ENCODE measurements at regions not wholly inside any gene's neighbourhood (a gene's known extent, or its start where the extent isn't known, plus 50 kb on each side); places are given as distances from the start of the nearest gene placed in this dataset.

DNA sequence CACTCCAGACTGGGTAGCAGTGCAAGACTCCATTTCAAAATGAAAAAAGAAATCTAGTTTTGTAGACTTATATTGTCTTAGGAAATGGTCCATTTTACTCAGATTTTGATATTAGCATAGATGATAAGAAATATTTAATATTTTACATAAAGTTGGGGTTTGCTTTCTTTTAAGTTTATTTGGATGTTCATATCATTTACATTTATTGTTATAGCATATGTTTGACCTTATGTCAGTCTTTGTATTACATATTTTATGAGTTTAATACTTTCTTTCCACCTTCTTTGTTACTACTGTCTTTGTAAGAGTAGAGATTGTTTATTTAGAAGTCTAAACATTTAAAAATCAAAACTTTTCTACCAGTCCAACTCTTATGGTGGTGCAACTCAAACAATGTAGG is 162.7 kb upstream of the OTX2 start:
- no peak for DNase-seq (ENCODE audit: low read depth)
- H3K4me3 ChIP-seq (ENCODE audit: low read length): no peak overlapping the region
- TF ChIP-seq, protein P1, sequence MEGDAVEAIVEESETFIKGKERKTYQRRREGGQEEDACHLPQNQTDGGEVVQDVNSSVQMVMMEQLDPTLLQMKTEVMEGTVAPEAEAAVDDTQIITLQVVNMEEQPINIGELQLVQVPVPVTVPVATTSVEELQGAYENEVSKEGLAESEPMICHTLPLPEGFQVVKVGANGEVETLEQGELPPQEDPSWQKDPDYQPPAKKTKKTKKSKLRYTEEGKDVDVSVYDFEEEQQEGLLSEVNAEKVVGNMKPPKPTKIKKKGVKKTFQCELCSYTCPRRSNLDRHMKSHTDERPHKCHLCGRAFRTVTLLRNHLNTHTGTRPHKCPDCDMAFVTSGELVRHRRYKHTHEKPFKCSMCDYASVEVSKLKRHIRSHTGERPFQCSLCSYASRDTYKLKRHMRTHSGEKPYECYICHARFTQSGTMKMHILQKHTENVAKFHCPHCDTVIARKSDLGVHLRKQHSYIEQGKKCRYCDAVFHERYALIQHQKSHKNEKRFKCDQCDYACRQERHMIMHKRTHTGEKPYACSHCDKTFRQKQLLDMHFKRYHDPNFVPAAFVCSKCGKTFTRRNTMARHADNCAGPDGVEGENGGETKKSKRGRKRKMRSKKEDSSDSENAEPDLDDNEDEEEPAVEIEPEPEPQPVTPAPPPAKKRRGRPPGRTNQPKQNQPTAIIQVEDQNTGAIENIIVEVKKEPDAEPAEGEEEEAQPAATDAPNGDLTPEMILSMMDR (IDR thresholded peaks at IDR 0.05; ENCODE audit: insufficient read depth, low read depth, low read length, missing control alignments): no peak

DNA sequence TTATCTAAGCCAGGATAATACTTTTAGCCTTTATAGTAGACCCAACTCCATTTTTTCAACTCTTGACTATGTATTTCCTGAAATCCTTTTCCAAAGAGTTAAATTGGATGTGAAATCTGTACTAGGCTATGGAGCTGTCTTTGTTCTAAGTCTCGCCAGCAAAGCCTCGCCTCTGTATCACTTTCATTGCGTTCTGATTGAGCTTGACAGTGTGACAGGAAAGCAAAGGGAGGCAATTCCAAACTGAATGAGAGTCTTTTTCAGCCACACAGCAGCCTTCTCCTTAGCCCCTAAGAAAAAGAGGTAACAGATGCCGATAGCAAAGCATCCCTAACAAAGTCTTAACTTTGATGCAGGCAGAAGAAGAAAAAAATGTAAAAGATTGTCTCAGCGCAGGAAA is 154.6 kb upstream of the OTX2 start:
- TF ChIP-seq, protein P1 (IDR thresholded peaks at IDR 0.05; ENCODE audit: insufficient read depth, low read depth, low read length, missing control alignments): no peak
- H3K4me3 ChIP-seq (ENCODE audit: low read length): no peak overlapping the region

DNA sequence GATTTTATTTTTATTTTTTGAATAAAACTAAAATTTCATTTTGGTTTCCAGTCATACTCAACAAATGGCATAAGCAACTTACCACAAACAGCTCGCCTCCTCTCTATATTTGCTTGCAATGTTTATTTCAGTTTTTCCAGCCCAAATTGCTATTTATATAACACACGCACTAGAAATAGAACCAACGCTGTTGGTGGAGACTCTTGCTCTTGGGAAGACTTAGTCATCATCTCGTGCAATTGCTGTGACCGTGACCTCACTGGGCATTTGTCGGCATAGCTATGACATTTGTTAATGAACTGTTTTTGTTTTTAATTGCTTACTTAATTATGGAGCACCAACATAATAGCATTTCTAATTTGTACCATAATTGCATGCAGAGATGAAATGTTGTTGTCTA is 153.1 kb upstream of the OTX2 start:
- TF ChIP-seq, protein P1 (IDR thresholded peaks at IDR 0.05; ENCODE audit: insufficient read depth, low read depth, low read length, missing control alignments): no peak
- DNase-seq (ENCODE audit: low read depth): no peak
- no peak overlapping the region for H3K4me3 ChIP-seq (ENCODE audit: low read length)

More for the DNA sequence above, 154.6 kb upstream of the OTX2 start:
- no peak for DNase-seq (ENCODE audit: low read depth)

DNA sequence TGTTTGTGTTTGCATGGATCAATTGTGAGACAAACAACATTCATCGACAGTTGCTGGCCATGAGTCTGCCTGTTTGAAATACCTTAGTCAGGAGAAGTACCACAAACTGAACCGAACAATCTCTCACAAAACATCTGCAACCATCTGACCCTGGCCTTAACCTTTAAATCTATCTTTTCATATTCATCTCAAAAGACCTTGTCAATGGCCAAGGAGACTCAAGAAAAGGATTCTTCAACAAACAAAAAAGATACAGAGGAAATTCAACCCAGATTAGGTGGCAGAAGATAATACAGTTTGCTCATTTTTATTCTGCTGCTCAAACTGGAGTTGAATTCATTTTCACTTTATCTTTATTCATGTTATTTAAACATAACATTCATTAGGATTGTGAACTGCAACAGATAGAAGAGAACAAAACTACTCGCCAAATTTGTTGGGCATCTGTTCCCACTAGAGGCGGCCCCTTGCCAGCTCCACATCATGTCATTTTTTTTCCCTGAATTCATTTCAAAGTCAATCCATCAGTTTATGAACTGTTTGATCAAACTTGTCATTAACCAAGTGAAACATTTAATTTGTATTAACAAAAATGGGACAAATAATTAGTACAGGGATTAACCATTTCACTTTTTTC is 152.3 kb upstream of the OTX2 start:
- TF ChIP-seq, protein P1 (IDR thresholded peaks at IDR 0.05; ENCODE audit: insufficient read depth, low read depth, low read length, missing control alignments): no peak
- no peak for DNase-seq (ENCODE audit: low read depth)
- H3K4me3 ChIP-seq (ENCODE audit: low read length): no peak overlapping the region

DNA sequence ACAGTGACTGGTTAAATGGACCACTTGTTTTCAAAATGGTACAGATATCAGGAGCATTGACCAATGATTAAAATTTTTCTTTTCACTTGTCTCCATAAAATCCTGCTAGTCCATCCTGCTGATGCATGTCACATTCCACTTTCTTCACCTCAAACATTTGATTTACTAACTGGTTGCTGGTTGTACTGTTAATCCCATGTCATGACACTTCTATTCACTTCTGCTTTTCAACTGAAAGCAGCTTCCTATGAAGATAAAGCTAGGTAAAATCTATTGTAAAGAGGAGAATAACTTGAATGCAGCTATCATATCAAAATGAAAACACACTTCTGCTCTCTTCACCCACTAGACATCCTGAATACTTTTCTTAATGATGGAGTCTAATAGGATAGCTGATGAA is 149.6 kb upstream of the OTX2 start:
- TF ChIP-seq, protein P1 (IDR thresholded peaks at IDR 0.05; ENCODE audit: insufficient read depth, low read depth, low read length, missing control alignments): no peak
- no peak for DNase-seq (ENCODE audit: low read depth)
- H3K4me3 ChIP-seq (ENCODE audit: low read length): no peak overlapping the region

DNA sequence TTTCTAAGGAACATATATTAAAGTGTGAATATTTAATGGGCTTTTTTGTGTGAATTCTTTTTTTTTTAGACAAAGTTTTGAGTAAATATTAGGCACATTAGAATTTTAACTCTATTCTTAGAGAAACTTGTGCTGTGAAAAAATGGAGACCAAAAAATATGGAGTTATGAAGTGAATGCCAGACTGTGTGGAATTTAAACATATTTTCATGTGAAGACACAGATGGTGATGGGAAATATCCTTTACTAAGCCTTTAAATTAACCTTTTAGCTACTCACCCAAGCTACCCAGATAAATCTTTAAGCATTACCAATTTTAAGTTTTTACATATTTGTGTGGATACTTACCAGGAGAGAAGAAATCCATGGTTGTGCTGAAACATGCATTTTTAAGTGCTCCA is 148.8 kb upstream of the OTX2 start:
- H3K4me3 ChIP-seq (ENCODE audit: low read length): no peak overlapping the region
- TF ChIP-seq, protein P1 (IDR thresholded peaks at IDR 0.05; ENCODE audit: insufficient read depth, low read depth, low read length, missing control alignments): no peak
- no peak for DNase-seq (ENCODE audit: low read depth)

DNA sequence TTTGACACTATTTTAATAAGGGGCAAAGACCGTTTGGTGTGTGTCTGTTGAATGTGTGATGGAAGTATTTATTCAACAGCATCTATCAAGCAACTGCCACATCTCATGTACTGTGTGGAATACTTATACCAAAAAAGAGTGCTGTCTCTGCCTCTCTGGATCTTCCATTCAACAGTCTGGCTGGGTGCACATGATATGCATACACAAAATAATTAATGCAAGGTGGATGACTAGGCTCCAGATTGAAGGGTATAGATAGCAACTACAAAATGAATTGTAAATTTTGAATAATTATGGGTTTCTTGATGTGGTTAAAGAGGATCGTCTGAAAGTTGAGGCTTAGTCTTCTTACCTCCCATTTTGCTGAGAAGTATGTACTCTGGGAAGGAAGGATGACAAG is 145.9 kb upstream of the OTX2 start:
- DNase-seq (ENCODE audit: low read depth): no peak
- TF ChIP-seq, protein P1 (IDR thresholded peaks at IDR 0.05; ENCODE audit: insufficient read depth, low read depth, low read length, missing control alignments): no peak
- H3K4me3 ChIP-seq (ENCODE audit: low read length): no peak overlapping the region
